ENCODE measurements at regions not wholly inside any gene's neighbourhood (a gene's known extent, or its start where the extent isn't known, plus 50 kb on each side); places are given as distances from the start of the nearest gene placed in this dataset.

DNA sequence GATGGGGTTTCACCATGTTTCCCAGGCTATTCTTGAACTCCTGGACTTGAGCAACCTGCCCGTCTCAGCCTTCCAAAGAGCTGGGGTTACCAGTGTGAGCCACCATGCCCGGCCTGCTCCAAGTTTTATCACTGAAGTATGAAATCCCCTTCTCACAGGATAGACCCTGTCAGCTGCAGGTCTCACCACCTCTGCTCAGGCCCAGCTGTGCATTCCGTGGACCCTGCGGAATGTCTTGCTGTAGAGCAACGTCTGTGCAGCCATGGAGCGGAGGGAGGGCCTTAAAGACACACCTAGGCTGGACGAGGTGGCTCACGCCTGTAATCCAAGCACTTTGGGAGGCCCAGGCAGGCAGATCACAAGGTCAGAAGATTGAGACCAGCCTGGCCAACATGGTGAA, 625.4 kb downstream of the BRD1 start:
- TF ChIP-seq, protein P1, sequence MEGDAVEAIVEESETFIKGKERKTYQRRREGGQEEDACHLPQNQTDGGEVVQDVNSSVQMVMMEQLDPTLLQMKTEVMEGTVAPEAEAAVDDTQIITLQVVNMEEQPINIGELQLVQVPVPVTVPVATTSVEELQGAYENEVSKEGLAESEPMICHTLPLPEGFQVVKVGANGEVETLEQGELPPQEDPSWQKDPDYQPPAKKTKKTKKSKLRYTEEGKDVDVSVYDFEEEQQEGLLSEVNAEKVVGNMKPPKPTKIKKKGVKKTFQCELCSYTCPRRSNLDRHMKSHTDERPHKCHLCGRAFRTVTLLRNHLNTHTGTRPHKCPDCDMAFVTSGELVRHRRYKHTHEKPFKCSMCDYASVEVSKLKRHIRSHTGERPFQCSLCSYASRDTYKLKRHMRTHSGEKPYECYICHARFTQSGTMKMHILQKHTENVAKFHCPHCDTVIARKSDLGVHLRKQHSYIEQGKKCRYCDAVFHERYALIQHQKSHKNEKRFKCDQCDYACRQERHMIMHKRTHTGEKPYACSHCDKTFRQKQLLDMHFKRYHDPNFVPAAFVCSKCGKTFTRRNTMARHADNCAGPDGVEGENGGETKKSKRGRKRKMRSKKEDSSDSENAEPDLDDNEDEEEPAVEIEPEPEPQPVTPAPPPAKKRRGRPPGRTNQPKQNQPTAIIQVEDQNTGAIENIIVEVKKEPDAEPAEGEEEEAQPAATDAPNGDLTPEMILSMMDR (IDR thresholded peaks at IDR 0.05), result no peak
- no peak for TF ChIP-seq POLR2A (IDR thresholded peaks at IDR 0.05)

All from esophagus squamous epithelium (tissue), 4 donors.